ENCODE measurements at regions not wholly inside any gene's neighbourhood (a gene's known extent, or its start where the extent isn't known, plus 50 kb on each side); places are given as distances from the start of the nearest gene placed in this dataset.

DNA sequence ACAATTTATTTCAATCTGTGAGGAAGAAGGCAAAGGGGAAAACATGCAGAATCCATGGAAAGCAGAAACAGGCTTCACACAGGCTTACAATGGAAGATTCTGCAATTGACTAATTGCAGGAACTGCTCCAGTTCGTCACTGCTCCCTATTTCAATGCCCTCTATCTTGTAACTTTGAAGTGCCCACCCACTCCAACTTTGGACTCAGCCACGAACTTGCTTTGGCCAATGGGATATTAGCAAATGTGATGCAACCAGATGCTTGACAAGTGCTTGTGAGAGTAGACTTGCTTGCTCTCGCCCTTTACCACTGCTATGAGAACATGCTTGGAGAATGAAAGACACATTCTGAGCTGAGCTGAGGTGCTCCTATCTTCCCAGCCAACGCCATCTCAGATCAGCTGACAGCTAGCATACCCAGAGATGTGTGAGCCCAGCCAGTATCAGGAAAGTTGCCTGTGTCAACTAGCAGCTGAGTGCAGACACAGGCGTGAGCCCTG, 105.7 kb upstream of the PTCHD1 start:
- peak; percentile 55 for DNase-seq

GRCh38 chrX:23235051-23235450, 99.6 kb upstream of the PTCHD1 start:
- DNase-seq: no peak

DNA sequence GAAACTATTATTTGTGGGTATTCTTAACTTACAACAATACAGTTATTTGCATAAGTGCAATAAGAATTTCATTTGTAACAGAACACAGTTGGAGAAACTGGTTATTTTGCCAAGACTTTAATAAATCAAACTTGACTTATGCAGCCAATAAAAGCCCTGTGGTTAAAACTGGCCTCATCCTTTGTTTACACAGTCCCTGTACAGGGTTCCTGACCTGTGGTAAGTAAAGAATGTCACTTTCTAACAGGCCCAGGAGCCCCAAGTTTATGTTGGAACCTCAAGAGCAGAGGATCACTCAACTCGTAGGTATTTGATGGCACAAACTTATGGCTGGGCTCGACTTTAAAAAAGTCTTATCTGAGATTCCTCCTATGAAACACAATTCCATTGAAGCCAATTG, 88.6 kb upstream of the PTCHD1 start:
- no peak for DNase-seq

- no peak for DNase-seq
These were observed 86.5 kb upstream of the PTCHD1 start for GRCh38 chrX:23248187-23248586.

DNA sequence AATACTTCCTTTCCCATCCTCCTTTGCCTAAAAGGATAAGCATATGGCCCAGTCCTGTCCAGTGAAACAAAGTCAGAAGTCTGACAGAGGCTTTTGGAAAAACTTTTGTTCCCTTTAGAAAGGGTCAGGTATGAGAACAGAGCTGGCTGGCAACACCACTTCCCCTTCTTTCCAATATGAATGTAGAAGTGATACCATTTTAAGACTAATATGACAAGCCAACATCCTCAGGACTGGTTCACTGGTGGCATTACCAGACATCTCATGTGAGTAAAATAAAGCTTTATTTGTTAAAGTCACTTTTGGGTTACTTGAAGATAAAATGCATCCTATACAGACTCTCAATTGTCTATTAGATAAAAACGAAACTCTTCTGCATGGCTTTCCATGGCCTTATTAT, 83.6 kb upstream of the PTCHD1 start:
- DNase-seq: no peak

DNA sequence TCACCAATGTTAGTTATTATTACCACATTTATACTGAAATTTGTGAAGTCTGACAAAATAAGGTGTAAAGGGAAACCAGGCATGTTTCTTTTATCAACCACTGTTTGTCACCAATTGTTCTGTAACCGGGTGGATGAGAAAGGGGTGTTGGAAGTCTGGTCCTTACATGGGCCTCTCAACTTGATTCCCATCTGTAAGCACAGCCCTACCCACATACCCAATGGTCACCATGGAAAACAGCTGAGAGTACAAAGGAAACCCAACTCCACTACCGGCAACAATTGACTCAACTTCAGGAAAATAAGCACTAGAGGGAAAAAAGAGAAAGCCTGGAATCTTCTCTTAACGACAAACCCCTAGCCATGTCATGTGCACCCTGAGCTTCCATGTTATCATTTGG, 70.8 kb upstream of the PTCHD1 start:
- DNase-seq: no peak

GRCh38 chrX:23269923-23270322, 64.7 kb upstream of the PTCHD1 start:
- DNase-seq: no peak

DNA sequence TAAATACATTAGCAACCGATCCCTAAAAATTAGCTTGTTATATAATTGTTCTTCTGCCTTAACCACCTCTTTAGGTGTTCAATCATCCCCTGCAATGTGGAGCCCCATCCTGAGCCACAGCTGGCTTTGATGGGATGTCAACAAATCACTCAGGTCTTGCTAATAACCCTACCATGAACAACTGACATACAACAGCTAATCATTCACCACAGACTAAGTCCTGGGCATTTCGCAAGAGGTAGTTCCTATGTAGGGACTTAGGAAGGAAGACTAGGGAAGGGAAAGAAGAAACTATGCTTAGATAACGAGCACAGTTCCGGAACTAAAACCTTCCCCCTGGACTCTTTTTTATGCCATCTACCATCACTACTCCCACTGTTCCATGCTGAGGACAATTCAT, 63.6 kb upstream of the PTCHD1 start:
- no peak for DNase-seq

DNA sequence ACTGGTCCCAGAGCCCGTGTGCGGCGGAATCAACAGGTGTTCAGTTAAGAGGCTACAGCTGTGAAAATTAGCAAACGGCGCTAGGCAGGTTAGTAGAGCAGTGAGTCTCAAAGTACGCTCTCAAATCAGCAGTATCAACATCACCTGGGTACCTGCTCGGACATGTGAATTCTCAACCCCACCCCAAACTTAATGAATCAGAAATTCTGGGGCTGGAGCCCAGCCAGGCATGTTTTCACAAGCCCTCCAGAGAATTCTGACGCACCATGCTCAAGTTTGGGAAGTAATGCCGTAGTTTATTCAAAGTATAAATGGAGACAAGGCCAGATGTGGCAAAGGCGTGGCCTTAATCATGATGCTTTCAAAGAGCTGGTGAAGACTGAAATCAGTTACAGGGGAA, 58.2 kb upstream of the PTCHD1 start:
- no peak for DNase-seq
